Panc1 (cell line): ENCODE measurements at regions not wholly inside any gene's neighbourhood (a gene's known extent, or its start where the extent isn't known, plus 50 kb on each side); places are given as distances from the start of the nearest gene placed in this dataset.

Experiments
- ATAC-seq: fragments of 200-7000 bp; cut with Tn5 transposase; 2 replicates; pipeline ENCODE4 v1.9.1; 2020; ENCODE audit warnings: mild to moderate bottlenecking, moderate library complexity
- BruUV-seq: library from RNA; stranded (reverse); fragments of 400-500 nt; replicated peaks from 2 replicates; lab custom pipeline; 2021; lab: Mats Ljungman, UMichigan
- CTCF ChIA-PET: fragments of 300-600 bp; sonication (Branson Sonifier 250); formaldehyde crosslinking; loops from one replicate; lab custom pipeline; 2022; ENCODE audit warnings: antibody characterized with exemption; lab: Charles Lee
- POLR2A ChIA-PET: fragments of 300-600 bp; sonication (Branson Sonifier 250); formaldehyde crosslinking; loops from one replicate; lab custom pipeline; 2022; ENCODE audit warnings: antibody characterized with exemption; lab: Charles Lee
- DNase-seq: peaks from one replicate; pipeline ENCODE4 v3.0.0-alpha.2; 2010; ENCODE audit warnings: low read depth, low spot score
- H3K27ac ChIP-seq: 2 replicates; pipeline ENCODE4 v1.5.1; 2011; ENCODE audit warnings: mild to moderate bottlenecking, low read length, inconsistent platforms
- H3K27me3 ChIP-seq: fragments of 200-500 bp; sonication (Bioruptor generic); 2 replicates; pipeline ENCODE4 v1.6.0; 2014; ENCODE audit warnings: low read length, inconsistent platforms; ENCODE audit not compliant: control insufficient read depth, insufficient read depth
- H3K36me3 ChIP-seq: fragments of 200-500 bp; sonication (Bioruptor generic); 2 replicates; pipeline ENCODE4 v1.5.1; 2014; ENCODE audit warnings: inconsistent platforms, mild to moderate bottlenecking, low read length, moderate library complexity; ENCODE audit not compliant: control insufficient read depth, insufficient read depth
- H3K4me1 ChIP-seq: 2 replicates; pipeline ENCODE4 v1.5.1; 2011; ENCODE audit warnings: inconsistent platforms, mild to moderate bottlenecking, low read length, moderate library complexity; ENCODE audit not compliant: control insufficient read depth, insufficient read depth
- H3K4me3 ChIP-seq, 2 experiments: 2 replicates each; pipeline ENCODE4 v1.5.1; 2011 to 2012; ENCODE audit warnings: low read depth in 2 of 2, low read length in 2 of 2, mild to moderate bottlenecking in 2 of 2, inconsistent platforms in 1 of 2, moderate library complexity in 1 of 2
- H3K9me3 ChIP-seq: fragments of 200-500 bp; sonication (Bioruptor generic); 2 replicates; pipeline ENCODE4 v1.5.1; 2014; ENCODE audit warnings: low read depth, mild to moderate bottlenecking, inconsistent platforms, low read length, moderate library complexity; ENCODE audit not compliant: control insufficient read depth, insufficient read depth
- CTCF ChIP-seq: fragments of 450-650 bp; IDR thresholded peaks from 2 replicates; pipeline ENCODE4 v1.5.1; 2017; ENCODE audit warnings: mild to moderate bottlenecking
- POLR2AphosphoS5 ChIP-seq: IDR thresholded peaks from 2 replicates; pipeline ENCODE4 v1.6.1; 2012; ENCODE audit warnings: mild to moderate bottlenecking, low read depth, low read length, moderate library complexity
- REST ChIP-seq, 2 experiments: IDR thresholded peaks; 2 replicates each; pipeline ENCODE4 v1.6.1; 2011 to 2012; ENCODE audit warnings: low read depth in 2 of 2, control low read depth in 1 of 2, low read length in 1 of 2, mild to moderate bottlenecking in 1 of 2, moderate library complexity in 1 of 2; ENCODE audit not compliant: insufficient read depth in 1 of 2
- SIN3A ChIP-seq: IDR thresholded peaks from 2 replicates; pipeline ENCODE4 v1.6.1; 2012; ENCODE audit warnings: low read depth, mild to moderate bottlenecking, low read length, moderate library complexity, borderline replicate concordance; ENCODE audit not compliant: insufficient read depth
- TCF7L2 ChIP-seq: IDR thresholded peaks from 2 replicates; pipeline ENCODE4 v1.6.1; 2011; ENCODE audit warnings: mild to moderate bottlenecking, low read depth, low read length, inconsistent platforms
- in situ Hi-C: cut with HindIII; loops from 2 replicates; pipeline ENCODE4 v1.10.0; 2016; ENCODE audit warnings: low sequenced_read_pairs, low pct_unique_long_range_greater_than_20kb
- intact Hi-C: fragments of 100-400 bp; cut with micrococcal nuclease; formaldehyde crosslinking; loops from one replicate; pipeline ENCODE4 v1.10.0; 2022; ENCODE audit not compliant: unreplicated experiment

- Histone ChIP-seq H3K4me3 (no peak overlapping the region), H3K36me3 (no peaks in the 10 kb centered on the region), H3K9me3 (no peaks in the 10 kb centered on the region), H3K27ac (no peak overlapping the region), H3K27me3 (no peaks in the 10 kb centered on the region), H3K4me1 (no peaks in the 10 kb centered on the region)
- intact Hi-C loops (no loop called here), in situ Hi-C loops (no loop called here)
- ChIA-PET POLR2A (no interaction called here), CTCF (no interaction called here)
- DNase-seq: no peak
- no peak for ATAC-seq
- TF ChIP-seq TCF7L2 (no peak), SIN3A (no peak)
- BruUV-seq: no TSS peak
Measured at GRCh38 chr10:3353235-3353634, 180.7 kb upstream of the PITRM1 start.

GRCh38 chr10:3350617-3351258 lies 178.2 kb upstream of the PITRM1 start:
- Histone ChIP-seq H3K27me3 (no peaks in the 10 kb centered on the region), H3K4me1 (0 out of 2 replicates have a peak, but pooled peaks cover 4% of the 10 kb centered on the region), H3K9me3 (no peaks in the 10 kb centered on the region), H3K36me3 (no peaks in the 10 kb centered on the region), H3K4me3 (no peak overlapping the region), H3K27ac (no peak overlapping the region)
- DNase-seq (no peak), ATAC-seq (no peak)
- ChIA-PET POLR2A (no interaction called here), CTCF (no interaction called here)
- in situ Hi-C loops (no loop called here), intact Hi-C loops (no loop called here)
- no peak for TF ChIP-seq TCF7L2
- no peak for TF ChIP-seq CTCF
- TF ChIP-seq REST (IDR thresholded peaks at IDR 0.05; ENCODE audit: insufficient read depth in 1 of 2, low read depth in 2 of 2, low read length in 1 of 2): no peak
- no peak for TF ChIP-seq SIN3A
- no peak for TF ChIP-seq POLR2AphosphoS5
- BruUV-seq: no TSS peak

- no peak overlapping the region for H3K27ac ChIP-seq
- no peaks in the 10 kb centered on the region for H3K27me3 ChIP-seq
- 0 out of 2 replicates have a peak, but pooled peaks cover 4% of the 10 kb centered on the region for H3K4me1 ChIP-seq
- POLR2A ChIA-PET: no interaction called here
- BruUV-seq: no TSS peak
- in situ Hi-C loops: no loop called here
- no peak overlapping the region for H3K4me3 ChIP-seq
- DNase-seq (no peak), ATAC-seq (no peak)
- H3K36me3 ChIP-seq: no peaks in the 10 kb centered on the region
- no peak for TF ChIP-seq TCF7L2
- intact Hi-C loops: no loop called here
- CTCF ChIA-PET: no interaction called here
- no peaks in the 10 kb centered on the region for H3K9me3 ChIP-seq
Measured at GRCh38 chr10:3350205-3350604, 177.6 kb upstream of the PITRM1 start.
